ENCODE measurements at regions not wholly inside any gene's neighbourhood (a gene's known extent, or its start where the extent isn't known, plus 50 kb on each side); places are given as distances from the start of the nearest gene placed in this dataset.

DNA sequence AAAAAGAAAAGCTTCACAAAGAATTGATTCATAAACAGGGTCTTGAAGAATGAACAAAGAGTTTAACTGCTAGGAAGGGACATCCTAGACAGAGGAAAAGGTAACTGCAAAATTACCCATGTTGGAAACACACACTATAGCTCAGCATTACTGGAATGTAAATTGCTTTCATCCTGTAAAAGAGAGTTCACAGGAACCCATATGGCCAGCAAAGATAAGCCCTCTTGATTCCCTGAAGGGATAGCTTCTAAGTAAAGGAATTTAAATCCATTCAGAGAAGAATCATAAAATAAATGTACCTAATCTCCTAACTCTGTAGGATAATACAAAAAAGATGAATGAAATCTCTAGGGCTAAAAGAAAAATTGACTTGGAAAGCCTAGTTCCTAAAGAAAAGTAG, 107.1 kb upstream of the INTU start:
- BruUV-seq (replicated peaks): no TSS peak
- H3K27me3 ChIP-seq (ENCODE audit: control insufficient read depth in 1 of 2, insufficient read depth in 2 of 2, low read length in 2 of 2): no peaks in the 10 kb centered on the region
- H3K9ac ChIP-seq (ENCODE audit: insufficient read depth, low read depth, low read length): no peak overlapping the region
- no peak overlapping the region for H3K27ac ChIP-seq (ENCODE audit: extremely low read length, insufficient read depth, low read length)
- H4K20me1 ChIP-seq (ENCODE audit: insufficient read depth, low read length): no peaks in the 10 kb centered on the region
- H3K79me2 ChIP-seq (ENCODE audit: insufficient read depth, low read length): no peaks in the 10 kb centered on the region
- FAIRE-seq (no peak), ATAC-seq (no peak), DNase-seq (ENCODE audit: low spot score) (no peak)
- in situ Hi-C loops (cut with HindIII; ENCODE audit: extremely low pct_ligation_motif_present, low pct_unique_long_range_greater_than_20kb) (no loop called here), intact Hi-C loops (cut with micrococcal nuclease; ENCODE audit: unreplicated experiment) (no loop called here)
- no peak overlapping the region for H3K4me2 ChIP-seq (ENCODE audit: low read depth, low read length)
- CTCF ChIA-PET (ENCODE audit: low intra/inter-chr PET ratio, low total read pairs): no interaction called here
- H3K9me3 ChIP-seq (ENCODE audit: low read length): no peaks in the 10 kb centered on the region
- POLR2A ChIA-PET: no interaction called here
- no peak overlapping the region for H2AFZ ChIP-seq (ENCODE audit: low read length)
- no peak overlapping the region for H3K4me3 ChIP-seq (replicated peaks in 1 of 3; ENCODE audit: insufficient read depth in 1 of 3, low read depth in 2 of 3, low read length in 3 of 3)
- no peaks in the 10 kb centered on the region for H3K4me1 ChIP-seq (ENCODE audit: insufficient read depth, low read length)
- no peak for TF ChIP-seq ZNF33B (CRISPR knock-in tag; IDR thresholded peaks at IDR 0.05)
- TF ChIP-seq ZNF639 (CRISPR knock-in tag; conservative IDR thresholded peaks at IDR 0.05): no peak
- TF ChIP-seq, protein P1, sequence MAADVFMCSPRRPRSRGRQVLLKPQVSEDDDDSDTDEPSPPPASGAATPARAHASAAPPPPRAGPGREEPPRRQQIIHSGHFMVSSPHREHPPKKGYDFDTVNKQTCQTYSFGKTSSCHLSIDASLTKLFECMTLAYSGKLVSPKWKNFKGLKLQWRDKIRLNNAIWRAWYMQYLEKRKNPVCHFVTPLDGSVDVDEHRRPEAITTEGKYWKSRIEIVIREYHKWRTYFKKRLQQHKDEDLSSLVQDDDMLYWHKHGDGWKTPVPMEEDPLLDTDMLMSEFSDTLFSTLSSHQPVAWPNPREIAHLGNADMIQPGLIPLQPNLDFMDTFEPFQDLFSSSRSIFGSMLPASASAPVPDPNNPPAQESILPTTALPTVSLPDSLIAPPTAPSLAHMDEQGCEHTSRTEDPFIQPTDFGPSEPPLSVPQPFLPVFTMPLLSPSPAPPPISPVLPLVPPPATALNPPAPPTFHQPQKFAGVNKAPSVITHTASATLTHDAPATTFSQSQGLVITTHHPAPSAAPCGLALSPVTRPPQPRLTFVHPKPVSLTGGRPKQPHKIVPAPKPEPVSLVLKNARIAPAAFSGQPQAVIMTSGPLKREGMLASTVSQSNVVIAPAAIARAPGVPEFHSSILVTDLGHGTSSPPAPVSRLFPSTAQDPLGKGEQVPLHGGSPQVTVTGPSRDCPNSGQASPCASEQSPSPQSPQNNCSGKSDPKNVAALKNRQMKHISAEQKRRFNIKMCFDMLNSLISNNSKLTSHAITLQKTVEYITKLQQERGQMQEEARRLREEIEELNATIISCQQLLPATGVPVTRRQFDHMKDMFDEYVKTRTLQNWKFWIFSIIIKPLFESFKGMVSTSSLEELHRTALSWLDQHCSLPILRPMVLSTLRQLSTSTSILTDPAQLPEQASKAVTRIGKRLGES (CRISPR knock-in tag; IDR thresholded peaks at IDR 0.05; ENCODE audit: borderline replicate concordance): no peak
- TF ChIP-seq RBM22 (optimal IDR thresholded peaks at IDR 0.05; ENCODE audit: low read length): no peak
- no peak for TF ChIP-seq KAT2B (IDR thresholded peaks at IDR 0.05; ENCODE audit: borderline replicate concordance, low read depth, low read length)
- TF ChIP-seq, protein P2, sequence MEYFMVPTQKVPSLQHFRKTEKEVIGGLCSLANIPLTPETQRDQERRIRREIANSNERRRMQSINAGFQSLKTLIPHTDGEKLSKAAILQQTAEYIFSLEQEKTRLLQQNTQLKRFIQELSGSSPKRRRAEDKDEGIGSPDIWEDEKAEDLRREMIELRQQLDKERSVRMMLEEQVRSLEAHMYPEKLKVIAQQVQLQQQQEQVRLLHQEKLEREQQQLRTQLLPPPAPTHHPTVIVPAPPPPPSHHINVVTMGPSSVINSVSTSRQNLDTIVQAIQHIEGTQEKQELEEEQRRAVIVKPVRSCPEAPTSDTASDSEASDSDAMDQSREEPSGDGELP (IDR thresholded peaks at IDR 0.05; ENCODE audit: borderline replicate concordance, low read depth): no peak
- TF ChIP-seq ZNF263 (CRISPR knock-in tag; IDR thresholded peaks at IDR 0.05): no peak
- no peaks in the 10 kb centered on the region for H3K36me3 ChIP-seq (replicated peaks in 1 of 2; ENCODE audit: control insufficient read depth in 1 of 2, insufficient read depth in 2 of 2, low read length in 2 of 2)
